GM18502 (cell line): ENCODE measurements at regions not wholly inside any gene's neighbourhood (a gene's known extent, or its start where the extent isn't known, plus 50 kb on each side); places are given as distances from the start of the nearest gene placed in this dataset.
"Not testable (repeated sequence)": the region's sequence is repeated elsewhere in the genome, so short reads cannot be mapped to it uniquely, and the experiment has no call there.

Experiments used
- ATAC-seq: cut with Tn5 transposase; IDR thresholded peaks from one replicate; pipeline ENCODE4 v1.9.1; 2021; ENCODE audit warnings: mild to moderate bottlenecking; ENCODE audit not compliant: unreplicated experiment, poor library complexity

GRCh38 chr5:29001666-29002065 is 1963.3 kb upstream of the CDH9 start:
- no peak for ATAC-seq

GRCh38 chr5:28984639-28985038 is 1946.3 kb upstream of the CDH9 start:
- ATAC-seq = no peak

GRCh38 chr5:28975508-28975907 is 1937.1 kb upstream of the CDH9 start:
- ATAC-seq = no peak

DNA sequence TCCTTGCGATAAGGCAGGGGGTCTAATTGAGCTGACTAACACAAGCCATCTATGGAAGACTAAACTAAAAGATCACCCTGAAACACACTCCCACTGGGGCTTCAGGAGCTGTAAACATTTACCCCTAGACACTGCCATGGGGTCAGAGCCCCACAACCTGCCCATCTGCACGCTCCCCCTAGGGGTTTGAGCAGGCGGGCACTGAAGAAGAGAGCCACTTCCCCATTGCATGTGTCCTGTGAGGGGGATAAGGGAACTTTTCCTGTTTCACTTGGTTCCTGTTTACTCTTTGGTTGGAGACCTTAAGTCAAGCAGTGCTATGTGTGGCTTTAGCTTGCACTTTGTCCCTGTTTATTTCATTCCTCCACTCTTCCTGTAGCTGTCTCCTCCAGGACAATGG is 1929.5 kb upstream of the CDH9 start:
- no peak for ATAC-seq

GRCh38 chr5:28961816-28962215 is 1923.4 kb upstream of the CDH9 start:
- no peak for ATAC-seq

GRCh38 chr5:28958581-28958980 is 1920.2 kb upstream of the CDH9 start:
- ATAC-seq = no peak

GRCh38 chr5:28957450-28957849 is 1919.1 kb upstream of the CDH9 start:
- ATAC-seq = no peak

DNA sequence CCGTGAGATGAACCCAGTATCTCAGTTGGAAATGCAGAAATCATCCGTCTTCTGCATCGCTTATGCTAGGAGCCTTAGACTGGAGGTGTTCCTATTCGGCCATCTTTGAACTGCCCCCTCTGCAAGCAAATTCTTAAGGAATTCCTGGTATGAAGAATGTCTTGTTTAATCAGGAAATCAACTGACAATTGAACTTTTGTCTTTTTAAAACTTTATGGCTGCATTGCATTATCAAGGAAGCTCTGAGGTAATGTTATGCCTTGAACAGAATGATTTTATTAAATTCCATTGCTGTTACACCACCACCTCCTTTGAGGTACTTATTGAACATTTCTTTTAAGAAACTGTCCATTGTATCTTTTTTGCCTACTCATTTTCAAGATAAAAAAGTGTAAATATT is 1915.7 kb upstream of the CDH9 start:
- no peak for ATAC-seq

DNA sequence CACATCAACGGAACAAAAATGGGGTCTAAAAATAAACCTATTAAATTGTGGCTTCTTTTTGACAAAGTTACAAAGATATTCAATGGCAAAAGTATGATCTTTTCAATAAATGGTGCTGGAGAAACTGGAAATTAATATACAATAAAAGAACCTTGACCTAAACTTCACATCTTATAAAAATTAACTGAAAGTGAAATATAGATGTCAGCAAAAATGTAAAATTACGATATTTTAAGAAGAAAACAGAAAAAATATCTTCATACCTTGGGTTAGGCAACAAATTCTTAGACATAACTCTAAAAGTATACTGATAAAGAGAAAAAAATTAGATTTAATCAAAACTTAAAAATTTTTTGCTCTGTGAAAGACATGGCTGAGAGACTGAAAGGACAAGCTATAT is 1909.5 kb upstream of the CDH9 start:
- no peak for ATAC-seq

- no peak for ATAC-seq
Observed at GRCh38 chr5:28945859-28946258, 1907.5 kb upstream of the CDH9 start.

GRCh38 chr5:28929366-28929765 is 1891.0 kb upstream of the CDH9 start:
- ATAC-seq = not testable (repeated sequence)

DNA sequence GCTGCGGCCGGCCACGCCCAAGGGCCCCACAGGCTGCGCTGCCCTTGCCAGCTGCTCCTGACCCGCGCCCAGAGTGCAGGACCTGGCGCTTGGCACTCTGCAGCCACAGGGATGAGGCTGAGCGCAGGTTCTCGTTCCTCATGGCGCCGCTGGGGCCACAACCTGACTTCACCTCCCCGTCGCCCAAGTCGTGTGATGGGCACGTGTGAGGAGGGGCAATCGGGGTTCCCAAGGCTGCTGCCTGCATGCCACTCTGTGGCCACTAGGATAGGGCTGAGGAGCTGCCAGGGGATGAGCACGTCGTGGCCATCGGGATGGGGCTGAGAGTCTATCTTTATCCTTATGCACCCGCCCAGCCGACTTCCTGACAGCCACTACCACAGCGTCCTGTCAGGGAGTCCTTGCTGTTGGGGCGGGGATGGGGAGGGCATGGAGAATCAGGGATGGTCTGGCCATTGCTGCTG is 1890.0 kb upstream of the CDH9 start:
- ATAC-seq = not testable (repeated sequence)

DNA sequence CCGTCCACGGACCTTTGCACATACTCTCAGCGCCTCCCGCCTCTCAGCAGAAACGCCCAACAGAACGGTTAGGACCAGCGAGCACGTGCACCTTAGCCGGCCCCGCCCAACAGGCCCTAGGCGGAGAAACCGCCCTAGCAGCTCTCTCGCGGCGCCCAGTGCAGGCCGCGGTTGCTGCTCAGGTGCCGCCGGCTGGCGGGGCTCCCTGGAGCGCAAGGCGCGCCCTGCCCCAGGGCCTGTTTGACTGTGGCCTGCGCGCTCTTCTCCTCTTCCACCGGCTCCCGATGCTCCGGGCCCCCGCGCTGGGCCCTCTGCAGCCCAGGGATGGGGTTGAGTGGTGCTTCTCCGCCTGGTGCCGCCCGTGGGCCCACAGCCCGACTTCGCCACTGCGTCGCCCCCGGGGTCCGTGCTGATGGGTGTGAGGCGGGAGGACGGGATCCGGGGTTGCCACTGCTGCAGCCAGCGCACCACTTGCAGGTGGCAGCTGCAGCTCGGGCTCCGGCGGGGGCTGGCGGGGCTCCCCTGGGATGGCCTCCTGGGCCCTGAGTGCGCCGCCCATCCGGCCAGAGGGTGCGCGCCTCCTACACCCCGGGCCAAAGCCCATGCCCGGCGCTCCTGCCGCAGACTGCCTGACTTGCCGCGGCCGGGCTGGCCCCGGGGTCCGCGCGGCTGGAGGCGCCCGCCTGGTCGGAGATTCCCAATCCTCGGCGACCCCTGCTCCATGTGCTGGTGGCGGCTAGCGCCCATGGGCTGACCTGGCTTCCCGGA is 1889.4 kb upstream of the CDH9 start:
- ATAC-seq = no peak

- ATAC-seq = no peak
Observed at GRCh38 chr5:28926422-28926821, 1888.0 kb upstream of the CDH9 start.

DNA sequence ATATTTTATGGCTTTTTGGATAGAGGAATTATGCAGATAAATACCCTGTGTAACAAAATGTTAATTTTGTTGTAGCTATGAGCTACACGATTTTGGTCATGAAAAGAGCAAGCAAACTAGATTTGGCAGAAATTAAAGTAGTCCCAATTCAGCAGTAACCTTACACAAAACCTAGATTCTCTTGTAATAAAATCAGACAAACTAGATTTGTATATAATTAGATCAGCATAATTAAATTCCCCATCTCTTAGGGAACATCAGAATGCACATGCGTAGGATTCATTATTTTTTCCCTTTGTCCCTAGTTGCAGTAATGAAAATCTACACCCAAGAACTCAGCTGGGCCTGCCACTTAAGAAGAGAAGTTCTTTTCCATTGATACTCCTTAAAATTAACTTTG is 1879.2 kb upstream of the CDH9 start:
- ATAC-seq = no peak

DNA sequence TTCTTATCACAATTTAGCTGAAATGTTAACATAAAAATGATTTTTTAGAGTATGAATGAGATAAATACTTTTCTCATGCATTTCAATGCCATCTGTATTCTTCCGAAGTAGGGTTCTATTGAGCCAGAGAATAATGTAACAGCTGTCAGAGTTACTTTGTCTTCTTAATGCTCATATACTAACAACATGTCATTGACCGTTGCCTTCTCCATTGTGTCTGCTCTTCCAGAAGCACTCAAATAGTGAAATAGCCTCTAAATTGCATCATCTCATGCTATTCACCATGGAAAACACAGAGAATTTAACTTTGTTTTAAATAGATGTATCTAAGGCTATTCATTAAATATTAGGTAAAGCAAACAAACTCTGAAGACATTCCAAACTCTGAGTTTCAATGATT is 1875.9 kb upstream of the CDH9 start:
- ATAC-seq = no peak

DNA sequence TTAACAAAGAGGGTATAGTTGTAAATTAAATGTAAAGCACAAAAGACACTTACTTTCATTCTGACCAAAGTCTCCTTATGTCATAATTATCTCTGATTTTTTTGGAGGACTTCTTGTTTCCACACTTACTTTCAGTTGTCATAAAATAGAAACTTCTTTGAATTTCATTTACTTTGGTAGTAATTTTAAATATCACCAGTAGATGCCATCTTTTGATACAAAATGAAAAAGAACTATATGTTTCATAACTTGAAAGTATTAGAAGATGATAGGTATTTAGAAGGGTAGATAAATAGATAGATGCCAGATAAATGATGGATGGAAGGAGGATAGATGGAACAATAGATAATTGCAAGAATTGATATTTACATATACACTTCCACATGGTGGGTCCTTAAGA is 1865.3 kb upstream of the CDH9 start:
- no peak for ATAC-seq

DNA sequence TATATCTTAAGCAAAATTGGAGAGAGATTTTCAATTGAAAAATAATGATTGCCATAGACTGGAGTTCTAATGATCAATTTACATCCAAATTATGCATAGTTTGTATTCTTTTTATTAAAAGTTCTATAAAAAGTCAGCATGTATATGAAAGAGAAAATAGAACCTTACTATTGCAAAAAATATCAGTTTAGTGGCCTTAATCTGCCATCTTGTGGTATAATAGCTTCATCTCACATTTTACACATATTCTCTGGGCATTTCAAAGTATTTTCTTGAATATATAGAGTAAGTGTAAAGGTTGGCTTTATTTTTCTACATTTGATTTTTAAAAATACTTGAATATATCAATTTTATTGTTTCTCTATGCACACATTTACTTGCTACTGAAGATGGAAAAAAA is 1858.6 kb upstream of the CDH9 start:
- ATAC-seq = no peak

DNA sequence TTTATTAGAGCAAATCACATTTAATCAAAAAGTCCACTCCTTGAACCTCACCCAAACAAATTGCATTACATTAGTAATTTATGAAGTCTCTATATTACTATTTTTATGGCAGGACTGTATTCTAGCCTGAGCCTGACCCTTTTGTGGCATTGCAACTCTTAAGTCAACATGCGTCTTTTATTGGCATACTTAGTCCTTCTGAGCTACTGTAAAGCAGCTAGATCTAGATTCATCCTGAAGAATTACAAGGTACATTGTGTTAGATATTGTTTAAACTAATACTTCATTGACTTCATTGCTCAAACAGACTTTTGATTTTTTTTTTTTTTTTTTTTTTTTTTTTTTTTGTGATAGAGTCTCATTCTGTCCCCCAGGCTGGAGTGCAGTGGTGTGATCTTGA is 1842.5 kb upstream of the CDH9 start:
- no peak for ATAC-seq

- no peak for ATAC-seq
Observed at GRCh38 chr5:28877050-28877449, 1838.7 kb upstream of the CDH9 start.

- no peak for ATAC-seq
Observed at GRCh38 chr5:28864006-28864405, 1825.6 kb upstream of the CDH9 start.

DNA sequence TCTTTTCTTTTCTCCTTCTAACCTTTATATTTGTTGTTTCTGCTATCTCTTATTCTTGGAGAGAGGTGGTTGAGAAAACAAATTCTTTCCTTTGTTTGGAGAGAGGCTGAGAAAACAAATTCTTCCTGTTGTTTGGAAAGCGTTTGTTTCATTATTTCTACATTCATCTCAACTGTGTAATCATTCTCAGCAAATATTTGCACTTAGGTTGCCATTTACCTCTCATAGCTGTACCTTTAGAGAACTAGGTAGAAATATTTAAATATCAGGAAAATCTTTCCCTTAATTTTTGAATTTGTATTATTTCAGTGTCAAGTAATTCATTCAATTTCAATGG is 1824.4 kb upstream of the CDH9 start:
- ATAC-seq = no peak
